T follicular helper cell (primary cell): ENCODE measurements at regions not wholly inside any gene's neighbourhood (a gene's known extent, or its start where the extent isn't known, plus 50 kb on each side); places are given as distances from the start of the nearest gene placed in this dataset.

Experiments used
- DNase-seq: peaks from one replicate; pipeline ENCODE4 v3.0.0-alpha.2; 2020; ENCODE audit warnings: low read depth

- DNase-seq, result no peak
These were observed 77.4 kb upstream of the DOCK9 start for GRCh38 chr13:99055281-99055680.

- DNase-seq, result no peak
These were observed 77.9 kb upstream of the DOCK9 start for GRCh38 chr13:99055735-99056134.

GRCh38 chr13:99056381-99057014, 78.6 kb upstream of the DOCK9 start:
- no peak for DNase-seq

- DNase-seq, result no peak
These were observed 79.6 kb upstream of the DOCK9 start for GRCh38 chr13:99057310-99057975.

- no peak for DNase-seq
These were observed 80.9 kb upstream of the DOCK9 start for GRCh38 chr13:99058527-99059495.

- no peak for DNase-seq
These were observed 81.7 kb upstream of the DOCK9 start for GRCh38 chr13:99059498-99060075.

GRCh38 chr13:99061411-99061810, 83.5 kb upstream of the DOCK9 start:
- no peak for DNase-seq

- DNase-seq, result no peak
These were observed 84.7 kb upstream of the DOCK9 start for GRCh38 chr13:99062593-99062992.

- no peak for DNase-seq
These were observed 85.3 kb upstream of the DOCK9 start for GRCh38 chr13:99063178-99063577.

- no peak for DNase-seq
These were observed 86.1 kb upstream of the DOCK9 start for GRCh38 chr13:99063952-99064351.

- DNase-seq, result no peak
These were observed 86.9 kb upstream of the DOCK9 start for GRCh38 chr13:99064624-99065234.

- DNase-seq, result no peak
These were observed 87.6 kb upstream of the DOCK9 start for GRCh38 chr13:99065235-99066015.

- no peak for DNase-seq
These were observed 88.4 kb upstream of the DOCK9 start for GRCh38 chr13:99066219-99066618.

- no peak for DNase-seq
These were observed 89.5 kb upstream of the DOCK9 start for GRCh38 chr13:99067159-99067985.

GRCh38 chr13:99071211-99071610, 93.3 kb upstream of the DOCK9 start:
- no peak for DNase-seq

- DNase-seq, result no peak
These were observed 93.8 kb upstream of the DOCK9 start for GRCh38 chr13:99071666-99072065.

- no peak for DNase-seq
These were observed 94.5 kb upstream of the DOCK9 start for GRCh38 chr13:99072356-99072755.

- DNase-seq, result no peak
These were observed 95.1 kb upstream of the DOCK9 start for GRCh38 chr13:99072941-99073340.

- DNase-seq, result no peak
These were observed 96.8 kb upstream of the DOCK9 start for GRCh38 chr13:99074693-99075092.
